ENCODE measurements at regions not wholly inside any gene's neighbourhood (a gene's known extent, or its start where the extent isn't known, plus 50 kb on each side); places are given as distances from the start of the nearest gene placed in this dataset.
"Not testable (repeated sequence)": the region's sequence is repeated elsewhere in the genome, so short reads cannot be mapped to it uniquely, and the experiment has no call there.

DNA sequence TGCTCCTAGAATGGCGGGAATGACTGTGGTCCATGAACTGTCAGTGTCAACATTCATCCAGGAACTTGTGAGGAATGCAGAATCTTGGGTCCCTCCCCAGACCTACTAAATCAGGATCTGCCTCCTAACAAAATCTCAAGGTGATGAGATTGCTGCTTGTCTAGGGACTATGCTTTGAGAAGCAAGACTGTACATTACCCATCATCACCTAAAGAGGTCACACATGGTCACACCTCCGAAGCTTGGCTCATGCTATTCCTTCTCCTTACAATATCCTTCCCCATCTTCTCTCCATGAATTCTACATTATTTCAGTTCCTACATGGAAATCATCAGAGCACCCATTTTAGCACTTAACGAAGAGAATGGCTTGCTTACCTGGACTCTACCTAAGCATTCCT is 102.3 kb upstream of the JARID2 start:
- no peak for DNase-seq (ENCODE audit: low spot score)

DNA sequence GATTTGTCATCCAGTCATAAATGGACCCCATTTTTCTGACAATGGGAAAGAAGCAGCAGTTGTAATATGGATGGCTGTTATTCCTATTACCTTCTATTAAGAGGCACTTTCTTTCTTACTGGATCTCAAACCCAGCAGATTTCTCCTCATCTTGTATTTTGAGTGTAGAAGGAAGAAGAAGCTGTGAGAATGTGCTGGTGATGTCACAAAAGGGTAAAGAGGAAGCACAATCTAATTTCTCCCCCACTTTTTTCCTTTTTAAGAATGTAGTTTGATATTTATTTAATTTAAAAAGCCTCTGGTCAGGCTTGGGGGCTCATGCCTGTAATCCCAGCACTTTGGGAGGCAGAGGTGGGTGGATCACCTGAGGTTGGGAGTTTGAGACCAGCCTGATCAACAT is 100.0 kb upstream of the JARID2 start:
- no peak for DNase-seq (ENCODE audit: low spot score)

DNA sequence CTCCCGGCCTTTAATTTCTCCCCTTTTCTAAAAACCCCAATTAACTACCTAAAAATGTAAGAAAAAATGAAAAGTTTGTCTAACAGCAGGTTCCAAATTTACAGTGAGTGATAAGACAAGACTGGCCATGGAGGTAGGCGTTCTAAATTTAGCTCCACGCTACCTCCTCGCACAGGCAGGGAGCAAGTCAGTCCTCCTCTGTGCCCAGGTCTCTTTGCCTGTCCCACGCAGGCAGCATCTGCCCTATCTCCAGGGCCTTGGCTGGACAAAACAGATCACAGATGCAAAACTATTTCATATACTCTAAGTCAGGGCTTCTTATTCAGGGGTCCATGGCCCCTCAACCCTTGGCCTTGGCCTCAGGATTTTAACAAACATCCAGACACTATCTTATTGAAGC is 98.0 kb upstream of the JARID2 start:
- DNase-seq (ENCODE audit: low spot score): no peak

DNA sequence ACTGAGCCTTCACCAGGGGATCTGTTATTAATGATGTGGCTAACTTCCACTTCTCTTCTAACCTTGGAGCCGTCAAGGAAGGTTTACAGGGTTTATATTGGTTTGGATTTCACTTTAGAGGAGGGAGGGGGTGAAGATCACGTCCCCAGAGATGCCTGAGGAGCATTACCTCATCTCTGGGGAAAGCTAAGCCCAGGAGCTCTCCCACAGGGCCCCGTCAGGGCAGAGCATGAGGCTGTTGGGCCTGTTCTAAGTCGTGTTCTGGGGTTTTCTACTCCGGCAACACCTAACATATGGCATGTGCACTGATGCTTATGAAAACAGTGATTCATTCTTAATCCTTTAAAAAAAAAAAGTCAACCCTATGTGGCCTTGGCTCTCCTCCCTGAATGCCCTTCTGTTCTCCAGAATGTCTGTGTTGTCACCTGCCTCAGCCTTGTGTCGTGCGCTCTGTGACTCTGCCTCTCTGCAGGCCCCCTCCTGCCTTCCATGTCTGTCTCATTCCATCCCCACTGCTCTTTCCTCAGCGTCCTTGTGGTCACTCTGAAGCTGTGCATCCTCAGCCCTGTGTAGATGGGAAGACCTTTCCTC is 97.4 kb upstream of the JARID2 start:
- DNase-seq (ENCODE audit: low spot score): no peak

DNA sequence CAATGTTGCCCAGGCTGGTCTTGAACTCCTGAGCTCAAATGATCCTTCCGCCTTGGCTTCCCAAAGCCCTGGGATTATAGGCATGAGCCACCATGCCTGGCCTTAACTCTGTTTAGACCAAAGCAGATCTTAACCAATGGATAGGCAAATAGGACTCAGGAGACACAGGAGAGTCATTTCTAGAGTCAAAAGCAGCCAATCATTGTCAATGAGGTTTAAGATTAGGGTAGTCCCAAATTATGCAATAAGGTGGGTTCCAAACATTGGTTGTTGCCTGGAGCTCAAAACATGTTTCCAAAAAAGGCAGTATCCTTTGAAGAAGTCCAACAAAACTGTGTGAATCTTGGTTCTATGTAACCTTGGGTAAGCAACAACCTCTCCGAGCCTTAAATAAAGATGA is 95.7 kb upstream of the JARID2 start:
- DNase-seq (ENCODE audit: low spot score): no peak

DNA sequence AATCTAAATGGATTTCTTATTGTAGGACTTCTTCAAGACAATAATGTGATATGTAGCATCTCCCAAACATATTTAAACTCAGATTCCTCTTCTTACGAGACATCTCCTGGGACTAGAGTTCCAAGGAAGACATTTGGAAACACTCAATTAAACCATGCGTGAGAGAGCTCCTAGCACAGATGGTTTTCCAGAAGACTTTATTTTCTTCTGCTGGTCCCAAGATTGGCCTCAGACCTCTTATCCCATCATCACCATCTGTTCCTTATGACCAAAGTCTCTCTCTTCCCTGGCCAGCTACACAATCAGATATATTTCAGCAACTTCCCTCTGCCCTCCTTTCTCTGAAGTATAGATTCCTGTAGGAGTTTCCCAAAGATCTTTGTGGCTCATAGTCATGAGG is 93.2 kb upstream of the JARID2 start:
- no peak for DNase-seq (ENCODE audit: low spot score)

DNA sequence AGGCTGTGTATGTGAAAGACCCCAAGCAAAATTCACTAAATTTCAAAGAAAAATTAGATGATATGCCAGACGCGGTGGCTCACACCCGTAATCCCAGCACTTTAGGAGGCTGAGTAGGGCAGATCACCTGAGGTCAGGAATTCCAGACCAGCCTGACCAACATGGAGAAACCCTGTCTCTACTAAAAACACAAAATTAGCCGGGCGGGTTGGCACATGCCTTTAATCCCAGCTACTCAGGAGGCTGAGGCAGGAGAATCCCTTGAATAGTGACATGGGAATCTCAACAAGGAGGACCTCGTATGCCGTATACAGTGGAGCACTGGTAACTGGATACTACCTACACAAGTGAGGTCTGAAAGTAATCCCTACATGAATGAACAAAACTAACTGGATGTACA is 92.7 kb upstream of the JARID2 start:
- no peak for DNase-seq (ENCODE audit: low spot score)

DNA sequence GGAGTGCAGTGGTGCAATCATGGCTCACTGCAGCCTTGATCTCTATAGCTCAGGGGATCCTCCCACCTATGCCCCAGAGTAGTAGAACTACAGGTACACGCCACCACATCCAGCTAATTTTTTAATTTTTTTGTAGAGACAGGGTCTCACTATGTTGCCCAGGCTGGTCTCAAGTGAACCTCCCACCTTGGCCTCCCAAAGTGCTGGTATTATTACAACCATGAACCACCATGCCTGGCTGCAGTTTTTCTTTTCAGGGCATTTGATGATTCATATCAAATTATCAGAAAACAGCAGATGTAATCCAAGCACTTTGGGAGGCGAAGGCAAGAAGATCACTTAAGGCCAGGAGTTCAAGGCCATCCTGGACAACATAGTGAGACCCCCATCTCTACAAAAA is 88.4 kb upstream of the JARID2 start:
- DNase-seq (ENCODE audit: low spot score): no peak

DNA sequence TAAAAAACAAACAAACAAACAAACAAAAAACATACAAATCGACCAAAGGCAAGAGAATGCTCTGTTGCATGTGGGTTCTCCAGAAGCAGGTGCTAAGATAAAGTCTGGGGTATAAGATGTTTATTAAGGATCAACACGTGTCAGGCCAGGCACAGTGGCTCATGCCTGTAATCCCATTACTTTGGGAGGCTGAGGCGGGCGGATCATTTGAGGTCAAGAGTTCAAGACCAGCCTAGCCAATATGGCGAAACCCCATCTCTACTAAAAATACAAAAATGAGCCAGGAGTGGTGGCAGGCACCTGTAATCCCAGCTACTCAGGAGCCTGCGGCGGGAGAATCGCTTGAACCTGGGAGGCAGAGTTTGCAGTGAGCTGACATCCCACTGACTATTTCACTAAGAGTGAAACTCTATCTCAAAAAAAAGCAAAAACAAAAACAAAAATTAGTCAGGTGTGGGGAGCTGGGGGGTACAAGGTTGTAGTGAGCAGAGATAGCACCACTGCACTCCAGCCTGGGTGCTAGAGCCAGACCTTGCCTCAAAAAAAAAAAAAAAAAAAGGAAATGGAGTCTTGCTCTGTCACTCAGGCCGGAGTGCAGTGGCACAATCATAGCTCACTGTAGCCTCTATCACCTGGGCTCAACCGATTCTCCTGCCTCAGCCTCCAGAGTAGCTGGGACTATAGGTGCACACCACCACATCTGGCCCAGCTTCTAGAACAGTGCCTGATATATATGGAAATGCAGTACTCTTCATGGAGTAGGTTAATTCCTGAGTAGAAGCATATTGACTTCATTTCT is 86.8 kb upstream of the JARID2 start:
- DNase-seq (ENCODE audit: low spot score): no peak

DNA sequence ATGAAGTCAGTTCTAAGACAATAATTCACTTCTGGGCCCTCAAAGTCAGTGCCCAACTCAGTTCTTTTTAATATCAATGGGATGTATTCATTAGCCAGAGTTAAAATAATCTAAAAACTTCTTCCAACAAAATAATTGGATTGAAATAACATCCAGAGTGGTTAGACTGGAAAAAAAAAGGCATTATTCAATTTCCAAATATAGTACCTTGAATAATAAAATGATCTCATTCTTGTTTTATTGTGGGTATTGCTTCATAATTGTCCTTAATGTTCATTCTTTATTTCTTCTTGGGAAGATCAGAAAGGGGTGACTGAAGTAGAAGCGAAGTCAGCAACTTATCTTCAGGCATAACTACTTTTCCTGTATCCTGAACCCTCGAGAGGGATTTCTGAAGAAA is 85.1 kb upstream of the JARID2 start:
- DNase-seq (ENCODE audit: low spot score): no peak

DNA sequence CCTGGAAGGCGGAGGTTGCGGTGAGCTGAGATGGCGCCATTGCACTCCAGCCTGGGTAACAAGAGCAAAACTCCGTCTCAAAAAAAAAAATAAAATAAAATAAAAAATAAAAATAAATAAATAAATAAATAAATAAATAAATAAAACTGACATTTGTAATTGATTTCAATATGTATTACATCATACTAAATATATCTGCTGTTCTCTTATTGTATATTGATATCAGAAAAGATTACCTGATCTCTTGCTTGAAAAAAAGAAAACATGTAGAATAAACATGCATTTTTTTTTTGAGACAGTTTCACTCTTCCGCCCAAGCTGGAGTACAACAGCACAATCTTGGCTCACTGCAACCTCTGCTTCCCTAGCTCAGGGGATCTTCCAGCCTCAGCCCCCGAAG is 81.0 kb upstream of the JARID2 start:
- not testable (repeated sequence) for DNase-seq (ENCODE audit: low spot score)

DNA sequence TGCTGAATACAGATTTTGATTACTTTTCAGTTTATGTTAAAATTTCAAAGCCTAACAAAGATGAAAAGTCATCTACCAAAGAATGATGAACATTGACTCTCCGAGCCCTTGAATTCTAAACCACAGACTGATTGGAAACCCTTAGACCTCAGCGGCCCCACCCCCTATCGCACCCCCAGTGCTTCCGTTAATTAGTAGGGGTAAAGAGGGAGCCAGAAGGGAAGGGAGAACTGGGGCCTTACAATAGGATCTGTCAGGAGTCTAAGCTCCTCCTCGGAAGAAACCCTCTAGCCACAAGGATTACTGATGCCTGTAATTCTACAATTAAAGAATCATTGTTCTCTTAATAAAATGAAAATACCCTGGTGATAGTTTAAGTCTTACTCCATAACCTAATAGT is 79.7 kb upstream of the JARID2 start:
- no peak for DNase-seq (ENCODE audit: low spot score)

DNA sequence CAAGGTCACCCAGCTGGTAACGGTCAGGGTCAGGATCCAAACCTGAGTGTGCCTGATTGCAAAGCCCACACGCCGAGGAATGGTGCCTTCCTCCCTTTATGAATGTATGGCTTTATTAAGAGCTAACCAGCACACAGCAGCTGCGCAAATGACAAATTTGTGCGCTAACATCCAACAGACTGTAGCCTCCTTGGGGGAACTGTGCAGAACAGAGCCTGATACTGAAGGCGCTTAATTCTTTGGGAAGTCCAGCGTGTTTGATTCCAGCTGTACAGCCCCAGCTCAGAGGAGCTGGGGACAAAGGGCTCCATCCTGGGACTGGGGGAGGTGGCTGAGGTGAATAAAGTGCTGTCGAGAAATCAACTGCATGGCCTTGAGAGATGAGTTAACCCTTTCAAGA is 75.7 kb upstream of the JARID2 start:
- DNase-seq (ENCODE audit: low spot score): no peak

DNA sequence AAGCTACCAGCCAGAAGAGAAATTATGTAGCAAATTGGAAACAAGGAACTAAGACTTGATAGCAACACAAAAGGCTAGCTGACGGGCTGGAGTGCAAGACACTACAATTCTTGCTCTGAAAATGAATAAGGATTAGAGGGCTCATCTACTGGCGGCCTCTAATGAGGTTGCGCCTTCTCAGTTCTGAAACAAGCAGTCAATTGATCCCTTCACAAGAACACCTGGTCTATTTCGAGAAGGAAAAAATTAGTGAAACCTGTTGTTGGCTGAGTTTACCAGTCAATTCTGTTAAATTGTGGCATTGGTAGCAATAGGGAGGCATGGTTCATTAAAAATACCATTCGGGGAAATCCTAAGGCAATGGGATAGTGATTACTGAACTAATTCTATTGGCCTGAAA is 74.8 kb upstream of the JARID2 start:
- peak; percentile 11 for DNase-seq (ENCODE audit: low spot score)

DNA sequence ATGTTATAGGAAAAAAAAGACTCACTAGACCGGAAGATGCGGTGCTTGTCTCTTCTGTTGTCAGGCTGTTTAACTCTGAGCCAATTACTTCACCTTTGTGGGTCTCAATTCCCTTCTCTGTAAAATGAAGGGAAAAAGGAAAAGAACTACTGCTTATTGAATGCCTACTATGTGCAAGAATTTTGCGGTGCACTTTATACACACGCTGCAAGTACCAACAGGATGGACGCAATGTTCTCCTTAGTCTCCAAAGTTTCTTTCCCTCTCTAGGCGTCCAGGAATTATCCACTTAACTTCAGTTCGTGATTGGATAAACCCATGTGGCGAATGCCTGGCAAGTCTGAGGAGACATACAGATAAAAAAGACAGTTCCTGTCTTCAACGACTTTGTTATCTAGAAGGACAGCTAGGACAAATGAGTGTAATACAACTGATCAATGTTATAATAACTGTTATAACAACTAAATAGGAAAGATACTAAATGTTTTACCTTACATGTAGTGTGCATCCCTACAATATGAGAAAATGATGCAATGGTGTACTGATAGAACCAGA is 69.0 kb upstream of the JARID2 start:
- no peak for DNase-seq (ENCODE audit: low spot score)

DNA sequence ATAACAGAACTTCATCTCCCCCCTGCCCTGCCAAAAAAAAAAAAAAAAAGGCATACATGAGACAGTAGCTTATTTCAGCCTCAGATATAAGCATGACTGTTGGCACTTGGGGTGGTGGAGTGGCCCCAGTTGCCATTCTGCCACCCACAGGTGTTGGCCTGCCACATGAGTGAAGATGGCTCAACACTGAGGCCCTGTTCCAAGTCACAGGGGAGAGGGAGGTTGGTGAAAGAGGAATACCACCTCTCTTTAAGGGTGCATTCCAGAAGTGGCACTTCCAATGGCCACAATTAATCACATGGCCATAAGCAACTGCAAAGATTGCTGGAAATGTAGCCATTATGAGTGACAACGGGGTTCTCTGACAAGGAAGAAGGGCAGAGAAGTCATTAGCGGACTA is 61.9 kb upstream of the JARID2 start:
- DNase-seq (ENCODE audit: low spot score): peak; percentile 1

DNA sequence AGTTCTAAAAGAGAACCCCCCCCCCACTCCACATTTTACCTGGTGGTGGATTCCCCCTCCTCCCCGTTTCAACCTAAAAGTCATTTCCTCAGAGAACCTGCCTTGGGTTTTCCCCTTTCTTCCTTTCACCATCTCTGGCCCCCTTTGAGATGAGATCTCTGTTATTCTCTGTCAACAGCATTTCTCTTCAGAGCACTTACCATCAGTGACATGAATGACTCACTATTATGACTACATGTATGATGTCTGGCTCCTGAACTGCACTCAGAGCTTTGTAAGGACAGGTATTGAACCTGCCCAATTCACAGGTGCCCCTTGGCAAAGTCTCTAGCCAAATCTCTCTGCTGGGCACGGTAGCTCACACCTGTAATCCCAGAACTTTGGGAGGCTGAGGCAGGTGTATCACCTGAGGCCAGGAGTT is 61.4 kb upstream of the JARID2 start:
- DNase-seq (ENCODE audit: low spot score): peak; percentile 69

DNA sequence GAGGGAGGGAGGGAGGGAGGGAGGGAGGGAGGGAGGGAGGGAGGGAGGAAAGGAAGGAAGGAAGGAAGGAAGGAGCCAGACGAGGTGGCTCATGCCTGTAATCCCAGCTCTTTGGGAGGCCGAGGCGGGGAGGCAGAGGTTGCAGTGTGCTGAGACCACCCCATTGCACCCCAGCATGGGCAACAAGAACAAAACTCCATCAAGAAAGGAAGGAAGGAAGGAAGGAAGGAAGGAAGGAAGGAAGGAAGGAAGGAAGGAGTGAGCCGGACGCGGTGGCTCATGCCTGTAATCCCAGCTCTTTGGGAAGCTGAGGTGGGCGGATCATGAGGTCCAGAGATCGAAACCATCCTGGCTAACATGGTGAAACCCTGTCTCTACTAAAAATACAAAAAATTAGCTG is 60.8 kb upstream of the JARID2 start:
- not testable (repeated sequence) for DNase-seq (ENCODE audit: low spot score)

DNA sequence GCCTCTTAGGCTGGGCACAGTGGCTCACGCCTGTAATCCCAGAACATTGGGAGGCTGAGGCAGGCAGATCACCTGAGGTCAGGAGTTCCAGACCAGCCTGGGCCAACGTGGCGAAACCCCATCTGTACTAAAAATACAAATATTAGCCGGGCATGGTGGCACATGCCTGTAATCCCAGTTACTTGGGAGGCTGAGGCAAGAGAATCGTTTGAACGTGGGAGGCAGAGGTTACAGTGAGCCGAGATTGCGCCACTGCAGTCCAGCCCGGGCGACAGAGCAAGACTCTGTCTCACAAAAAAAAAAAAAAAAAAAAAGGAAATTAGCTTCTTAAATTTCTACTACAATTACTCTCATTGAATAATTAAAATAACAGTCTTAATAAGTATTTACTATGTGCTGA is 52.4 kb upstream of the JARID2 start:
- not testable (repeated sequence) for DNase-seq (ENCODE audit: low spot score)

DNA sequence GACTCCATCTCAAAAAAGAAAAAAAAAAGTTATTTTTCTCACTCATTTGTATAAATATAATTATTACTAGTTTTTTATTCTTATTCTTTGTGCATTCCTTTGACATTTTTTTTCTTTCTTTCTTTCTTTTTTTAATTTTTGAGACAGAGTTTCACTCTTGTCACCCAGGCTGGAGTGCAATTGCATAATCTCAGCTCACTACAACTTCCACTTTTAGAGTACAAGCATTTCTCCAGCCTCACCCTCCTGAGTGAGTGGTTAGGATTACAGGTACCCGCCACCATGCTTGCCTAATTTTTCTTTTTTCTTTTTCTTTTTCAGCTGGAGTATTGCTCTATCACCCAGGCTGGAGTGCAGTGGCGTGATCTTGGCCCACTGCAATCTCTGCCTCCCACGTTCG is 51.4 kb upstream of the JARID2 start:
- DNase-seq (ENCODE audit: low spot score): no peak

All from activated CD4-positive, alpha-beta T cell treated with anti-CD3 and anti-CD28 coated beads, Interleukin-2, Interleukin-4, amounts not matched to agents 100 ng/mL and 50 ng/mL, durations not matched to agents 16 hours and 8 hours (primary cell).